ENCODE measurements at regions not wholly inside any gene's neighbourhood (a gene's known extent, or its start where the extent isn't known, plus 50 kb on each side); places are given as distances from the start of the nearest gene placed in this dataset.

DNA sequence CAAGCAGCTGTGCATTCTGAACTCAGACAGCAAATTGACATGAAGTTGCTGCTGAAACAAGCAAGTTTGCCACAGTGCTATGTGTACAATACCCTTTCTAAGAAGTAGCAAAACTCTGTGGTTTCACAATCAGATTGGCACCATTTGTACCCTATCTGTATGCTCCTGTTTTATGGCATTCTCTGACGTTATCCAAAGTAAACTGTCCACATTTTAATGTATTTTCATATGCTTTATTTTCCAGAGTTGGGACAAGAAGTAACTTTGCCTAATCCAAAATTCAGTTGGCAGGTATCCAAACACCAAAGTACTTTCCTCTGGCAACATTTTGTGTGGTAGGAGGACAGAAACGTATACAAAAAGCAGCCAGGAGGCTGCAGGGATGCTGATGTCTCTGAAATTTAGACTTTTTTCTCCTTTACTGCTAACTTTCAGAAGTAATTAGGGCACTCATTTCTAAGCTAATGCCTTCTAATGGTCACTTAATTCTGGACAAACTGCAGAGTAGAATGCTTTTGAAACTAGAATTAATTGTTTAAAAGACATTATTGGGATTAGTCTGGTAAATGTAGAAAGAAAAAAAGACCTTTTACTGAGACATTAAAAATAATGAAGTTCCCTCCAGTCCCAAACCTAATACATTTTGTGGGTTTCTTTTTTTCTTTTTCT, 414.7 kb upstream of the NRP1 start:
- in situ Hi-C loops (cut with HindIII; ENCODE audit: low pct_unique_long_range_greater_than_20kb, low sequenced_read_pairs), result no loop called here
- no peak for DNase-seq (ENCODE audit: low read depth)

- in situ Hi-C loops (cut with HindIII; ENCODE audit: low pct_unique_long_range_greater_than_20kb, low sequenced_read_pairs), result no loop called here
- DNase-seq (ENCODE audit: low read depth), result no peak
These were observed 412.4 kb upstream of the NRP1 start for GRCh38 chr10:33746836-33747268.

- in situ Hi-C loops (cut with HindIII; ENCODE audit: low pct_unique_long_range_greater_than_20kb, low sequenced_read_pairs), result no loop called here
- DNase-seq (ENCODE audit: low read depth), result no peak
These were observed 411.7 kb upstream of the NRP1 start for GRCh38 chr10:33746186-33746585.

DNA sequence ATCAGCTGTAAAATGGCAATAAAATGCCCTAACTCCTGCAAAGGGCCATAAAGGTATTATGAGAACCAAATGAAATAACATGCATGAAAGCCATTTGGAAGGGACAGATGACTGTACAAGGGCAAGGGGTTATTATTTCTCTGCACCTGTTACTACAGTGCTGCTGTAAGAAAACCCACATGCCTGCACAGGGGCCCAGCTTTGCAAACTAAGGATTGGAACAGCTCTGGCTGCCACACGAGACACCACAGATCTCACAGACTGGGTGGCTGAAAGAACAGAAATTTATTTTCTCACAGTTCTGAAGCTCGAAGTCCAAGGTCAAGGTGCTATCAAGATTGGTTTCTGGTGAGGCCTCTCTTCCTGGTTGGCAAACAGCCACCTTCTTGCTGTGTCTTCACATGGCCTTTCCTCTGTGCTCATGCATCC, 409.0 kb upstream of the NRP1 start:
- in situ Hi-C loops (cut with HindIII; ENCODE audit: low pct_unique_long_range_greater_than_20kb, low sequenced_read_pairs), result no loop called here
- no peak for DNase-seq (ENCODE audit: low read depth)

- DNase-seq (ENCODE audit: low read depth), result no peak
- in situ Hi-C loops (cut with HindIII; ENCODE audit: low pct_unique_long_range_greater_than_20kb, low sequenced_read_pairs), result no loop called here
These were observed 404.6 kb upstream of the NRP1 start for GRCh38 chr10:33739031-33739430.

DNA sequence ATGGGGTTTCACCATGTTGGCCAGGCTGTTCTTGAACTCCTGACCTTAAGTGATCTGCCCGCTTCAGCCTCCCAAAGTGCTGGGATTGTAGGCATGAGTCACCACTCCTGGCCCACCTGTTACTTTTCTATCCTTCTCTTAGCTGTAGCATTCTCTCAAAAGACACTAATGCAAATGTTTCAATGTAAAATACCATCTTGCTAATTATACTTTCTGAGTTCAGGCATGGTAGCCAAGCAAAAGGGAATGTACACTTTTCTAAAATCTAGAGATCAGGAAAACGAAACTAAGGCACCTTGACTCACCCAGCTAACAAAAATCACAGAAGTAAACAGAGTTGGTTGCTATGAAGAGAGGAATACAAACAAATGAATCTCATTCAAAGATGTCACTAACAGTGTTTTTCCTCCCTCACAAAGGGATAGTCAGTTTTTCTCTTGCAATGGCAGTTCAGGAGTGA, 401.0 kb upstream of the NRP1 start:
- in situ Hi-C loops (cut with HindIII; ENCODE audit: low pct_unique_long_range_greater_than_20kb, low sequenced_read_pairs), result no loop called here
- peak; percentile 59 for DNase-seq (ENCODE audit: low read depth)

DNA sequence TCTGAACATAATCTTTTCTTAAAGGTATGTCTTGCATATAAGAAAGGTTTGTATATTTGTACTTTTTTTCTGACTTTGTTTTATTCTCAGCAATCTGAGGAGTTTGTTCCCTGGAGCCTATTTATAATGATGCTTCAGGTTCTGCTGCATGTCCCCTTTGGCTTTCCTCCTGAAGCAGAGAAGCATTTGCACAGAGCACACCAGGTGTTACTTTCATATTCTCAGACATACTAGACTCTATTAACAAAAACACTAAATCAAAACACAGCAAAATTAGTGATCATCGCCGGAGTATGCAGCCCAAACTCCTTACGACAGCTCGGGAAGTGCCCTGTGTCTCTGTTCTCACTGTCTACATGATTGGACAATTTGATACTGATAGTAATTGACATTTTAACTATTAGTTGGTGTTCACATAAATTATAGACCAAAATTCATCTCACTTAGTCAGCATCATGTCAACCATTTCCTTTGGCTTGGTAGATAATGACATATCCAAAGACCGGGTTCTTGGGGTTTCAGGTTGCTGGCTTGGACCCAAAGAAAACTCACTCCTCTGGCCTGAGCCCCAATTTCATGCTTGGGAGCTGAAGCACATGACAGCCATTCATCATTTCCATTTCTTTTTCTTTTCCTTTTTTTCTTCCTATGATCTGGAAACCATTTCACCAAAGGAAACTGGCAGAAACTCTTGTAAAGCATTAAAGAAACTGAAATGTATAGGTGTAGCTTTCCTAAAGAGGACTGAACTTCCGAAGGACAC, 400.1 kb upstream of the NRP1 start:
- in situ Hi-C loops (cut with HindIII; ENCODE audit: low pct_unique_long_range_greater_than_20kb, low sequenced_read_pairs), result no loop called here
- DNase-seq (ENCODE audit: low read depth), result peak; percentile 27

DNA sequence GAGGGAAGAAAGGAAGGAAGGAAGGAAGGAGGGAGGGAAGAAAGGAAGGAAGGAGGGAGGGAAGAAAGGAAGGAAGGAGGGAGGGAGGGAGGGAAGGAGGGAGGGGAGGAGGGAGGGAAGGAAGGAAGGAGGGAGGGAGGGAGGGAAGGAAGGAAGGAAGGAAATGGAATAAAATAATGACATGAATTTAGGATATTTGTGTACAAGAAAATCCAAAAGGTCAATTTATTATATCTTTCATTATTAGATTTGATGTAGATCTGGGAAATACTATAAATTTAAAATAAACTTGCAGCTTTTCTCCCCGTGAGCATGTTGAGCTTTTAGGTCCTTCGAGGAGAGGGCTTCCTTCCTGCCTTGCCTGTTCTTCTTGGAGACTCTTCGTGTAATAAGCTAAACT, 398.6 kb upstream of the NRP1 start:
- DNase-seq (ENCODE audit: low read depth), result no peak
- in situ Hi-C loops (cut with HindIII; ENCODE audit: low pct_unique_long_range_greater_than_20kb, low sequenced_read_pairs), result no loop called here

DNA sequence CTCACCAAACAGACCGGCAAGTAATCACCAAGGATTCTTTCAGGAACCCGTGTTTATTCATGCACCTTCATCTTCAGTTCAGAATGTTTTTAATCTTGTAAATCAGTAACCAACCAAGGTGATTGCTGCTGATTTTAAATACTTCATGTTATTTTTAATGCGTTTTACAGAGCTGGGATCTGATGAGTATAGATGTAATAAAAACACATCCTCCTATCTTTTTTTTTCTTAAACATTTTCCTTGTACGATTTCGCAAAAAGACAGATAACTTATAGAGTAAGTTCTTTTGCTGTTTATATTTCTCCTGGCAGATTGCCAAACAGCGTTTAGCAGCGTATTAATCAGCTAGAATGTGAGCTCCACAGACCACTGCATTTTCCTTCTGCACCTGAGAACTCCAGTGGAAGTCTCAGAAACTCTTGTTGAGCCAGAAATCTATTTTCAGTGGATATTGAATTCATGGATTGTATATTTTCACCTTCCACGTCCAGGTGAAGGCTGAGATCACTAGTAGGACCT, 397.8 kb upstream of the NRP1 start:
- peak; percentile 81 for DNase-seq (ENCODE audit: low read depth)
- in situ Hi-C loops (cut with HindIII; ENCODE audit: low pct_unique_long_range_greater_than_20kb, low sequenced_read_pairs), result no loop called here

DNA sequence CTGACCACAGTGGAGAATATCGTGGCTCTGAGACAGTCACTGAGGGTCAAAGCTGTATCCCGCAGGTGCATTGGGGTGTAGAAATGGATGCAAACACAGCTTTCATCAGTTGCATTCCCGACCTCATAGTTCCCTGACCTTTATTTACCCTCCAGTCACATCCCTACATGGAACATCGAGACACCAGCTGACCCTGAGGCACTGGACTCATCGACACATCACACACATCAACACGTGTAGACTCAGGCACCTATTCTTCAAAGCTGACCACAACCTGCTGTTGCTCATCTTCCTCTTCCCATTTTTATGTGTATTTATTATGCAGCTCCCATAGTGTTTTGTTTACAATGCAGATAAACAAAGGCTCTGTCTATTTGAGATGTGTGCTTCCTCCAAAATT, 396.9 kb upstream of the NRP1 start:
- in situ Hi-C loops (cut with HindIII; ENCODE audit: low pct_unique_long_range_greater_than_20kb, low sequenced_read_pairs), result no loop called here
- DNase-seq (ENCODE audit: low read depth), result peak; percentile 35

- no peak for DNase-seq (ENCODE audit: low read depth)
- in situ Hi-C loops (cut with HindIII; ENCODE audit: low pct_unique_long_range_greater_than_20kb, low sequenced_read_pairs), result no loop called here
These were observed 391.0 kb upstream of the NRP1 start for GRCh38 chr10:33725430-33725829.

GRCh38 chr10:33723181-33723580, 388.7 kb upstream of the NRP1 start:
- DNase-seq (ENCODE audit: low read depth), result no peak
- in situ Hi-C loops (cut with HindIII; ENCODE audit: low pct_unique_long_range_greater_than_20kb, low sequenced_read_pairs), result no loop called here

- DNase-seq (ENCODE audit: low read depth), result no peak
- in situ Hi-C loops (cut with HindIII; ENCODE audit: low pct_unique_long_range_greater_than_20kb, low sequenced_read_pairs), result no loop called here
These were observed 387.6 kb upstream of the NRP1 start for GRCh38 chr10:33722067-33722466.

DNA sequence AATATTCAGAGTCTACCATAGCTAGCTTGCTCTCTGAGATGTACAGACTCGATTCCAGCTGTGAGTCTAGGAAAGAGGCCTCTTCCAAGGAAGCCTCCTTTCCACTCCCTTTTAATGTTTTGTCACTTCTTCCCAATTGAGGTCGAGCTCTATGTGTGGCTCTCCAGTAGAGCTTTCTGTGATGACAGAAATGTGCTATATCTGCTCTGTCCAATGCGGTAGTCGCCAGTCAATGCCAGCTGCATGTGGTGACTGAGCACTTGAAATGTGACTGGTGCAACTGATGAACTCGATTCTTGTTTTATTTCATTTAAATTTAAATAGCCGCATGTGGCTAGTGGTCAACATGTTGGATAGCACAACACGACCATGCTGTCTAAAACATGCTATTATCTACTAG, 387.0 kb upstream of the NRP1 start:
- no peak for DNase-seq (ENCODE audit: low read depth)
- in situ Hi-C loops (cut with HindIII; ENCODE audit: low pct_unique_long_range_greater_than_20kb, low sequenced_read_pairs), result no loop called here

- in situ Hi-C loops (cut with HindIII; ENCODE audit: low pct_unique_long_range_greater_than_20kb, low sequenced_read_pairs), result no loop called here
These were observed 385.7 kb upstream of the NRP1 start for GRCh38 chr10:33720161-33720560.

GRCh38 chr10:33719005-33719703, 384.7 kb upstream of the NRP1 start:
- in situ Hi-C loops (cut with HindIII; ENCODE audit: low pct_unique_long_range_greater_than_20kb, low sequenced_read_pairs), result no loop called here
- DNase-seq (ENCODE audit: low read depth), result no peak

More at GRCh38 chr10:33720161-33720560, 385.7 kb upstream of the NRP1 start:
- no peak for DNase-seq (ENCODE audit: low read depth)

- in situ Hi-C loops (cut with HindIII; ENCODE audit: low pct_unique_long_range_greater_than_20kb, low sequenced_read_pairs), result no loop called here
- DNase-seq (ENCODE audit: low read depth), result no peak
These were observed 382.2 kb upstream of the NRP1 start for GRCh38 chr10:33716501-33717267.

GRCh38 chr10:33715303-33715975, 381.0 kb upstream of the NRP1 start:
- DNase-seq (ENCODE audit: low read depth), result no peak
- in situ Hi-C loops (cut with HindIII; ENCODE audit: low pct_unique_long_range_greater_than_20kb, low sequenced_read_pairs), result no loop called here

Measured in Caki2 (cell line).